NCI-H1417 treated with DMSO at 0.1 percent for 48 hours (cell line): ENCODE measurements at regions not wholly inside any gene's neighbourhood (a gene's known extent, or its start where the extent isn't known, plus 50 kb on each side); places are given as distances from the start of the nearest gene placed in this dataset.
"Not testable (repeated sequence)": the region's sequence is repeated elsewhere in the genome, so short reads cannot be mapped to it uniquely, and the experiment has no call there.

Experiments used
- DNase-seq: peaks from one replicate; lab custom pipeline; 2025; lab: John Stamatoyannopoulos, UW

- no peak for DNase-seq
Observed at GRCh38 chr12:124476011-124476400, 91.4 kb downstream of the NCOR2 start.

- no peak for DNase-seq
Observed at GRCh38 chr12:124475295-124476010, 92.0 kb downstream of the NCOR2 start.

GRCh38 chr12:124474709-124475108, 92.7 kb downstream of the NCOR2 start:
- DNase-seq, result no peak

GRCh38 chr12:124472690-124473279, 94.6 kb downstream of the NCOR2 start:
- DNase-seq, result no peak

- DNase-seq, result no peak
Observed at GRCh38 chr12:124471828-124472227, 95.6 kb downstream of the NCOR2 start.

- no peak for DNase-seq
Observed at GRCh38 chr12:124470806-124471205, 96.6 kb downstream of the NCOR2 start.

GRCh38 chr12:124470139-124470538, 97.3 kb downstream of the NCOR2 start:
- no peak for DNase-seq

GRCh38 chr12:124469193-124469888, 98.1 kb downstream of the NCOR2 start:
- DNase-seq, result no peak

- DNase-seq, result not testable (repeated sequence)
Observed at GRCh38 chr12:124467549-124467948, 99.9 kb downstream of the NCOR2 start.

GRCh38 chr12:124466216-124467128, 100.9 kb downstream of the NCOR2 start:
- DNase-seq, result no peak

GRCh38 chr12:124465473-124465872, 101.9 kb downstream of the NCOR2 start:
- DNase-seq, result no peak

- DNase-seq, result no peak
Observed at GRCh38 chr12:124464830-124465229, 102.6 kb downstream of the NCOR2 start.

- no peak for DNase-seq
Observed at GRCh38 chr12:124464062-124464461, 103.3 kb downstream of the NCOR2 start.

- DNase-seq, result peak; percentile 89
Observed at GRCh38 chr12:124463341-124463921, 104.0 kb downstream of the NCOR2 start.

GRCh38 chr12:124462750-124463149, 104.7 kb downstream of the NCOR2 start:
- DNase-seq, result no peak

GRCh38 chr12:124461851-124462623, 105.4 kb downstream of the NCOR2 start:
- no peak for DNase-seq

- no peak for DNase-seq
Observed at GRCh38 chr12:124461241-124461673, 106.2 kb downstream of the NCOR2 start.

GRCh38 chr12:124460771-124461170, 106.6 kb downstream of the NCOR2 start:
- DNase-seq, result no peak

- no peak for DNase-seq
Observed at GRCh38 chr12:124459852-124460645, 107.4 kb downstream of the NCOR2 start.
